NCI-H1105 treated with DMSO at 0.1 percent for 48 hours (cell line): ENCODE measurements at regions not wholly inside any gene's neighbourhood (a gene's known extent, or its start where the extent isn't known, plus 50 kb on each side); places are given as distances from the start of the nearest gene placed in this dataset.

ENCODE experiments used
- DNase-seq: peaks from one replicate; lab custom pipeline; 2025; lab: John Stamatoyannopoulos, UW

DNA sequence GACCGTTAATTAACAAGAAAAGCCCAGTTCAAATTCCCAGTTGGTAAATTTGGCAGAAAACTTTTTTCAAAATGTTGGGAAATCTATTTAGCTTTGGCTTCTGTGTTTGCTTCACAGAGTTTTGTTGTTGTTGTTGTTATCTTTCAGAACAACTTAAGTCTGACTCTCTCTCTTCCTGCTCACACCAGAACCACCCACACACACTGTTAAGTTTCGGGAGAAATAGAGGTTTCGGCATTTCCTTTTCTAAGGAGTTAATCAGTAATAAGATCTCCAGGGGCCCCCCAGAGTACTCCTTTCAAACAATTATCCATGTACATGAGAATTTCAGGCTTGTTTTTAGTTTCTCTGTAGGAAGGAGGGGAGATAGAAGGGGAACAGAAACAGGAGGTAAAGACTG, 106.2 kb upstream of the PTCHD1 start:
- DNase-seq = no peak

- no peak for DNase-seq
These were observed 105.7 kb upstream of the PTCHD1 start for GRCh38 chrX:23228950-23229448.

DNA sequence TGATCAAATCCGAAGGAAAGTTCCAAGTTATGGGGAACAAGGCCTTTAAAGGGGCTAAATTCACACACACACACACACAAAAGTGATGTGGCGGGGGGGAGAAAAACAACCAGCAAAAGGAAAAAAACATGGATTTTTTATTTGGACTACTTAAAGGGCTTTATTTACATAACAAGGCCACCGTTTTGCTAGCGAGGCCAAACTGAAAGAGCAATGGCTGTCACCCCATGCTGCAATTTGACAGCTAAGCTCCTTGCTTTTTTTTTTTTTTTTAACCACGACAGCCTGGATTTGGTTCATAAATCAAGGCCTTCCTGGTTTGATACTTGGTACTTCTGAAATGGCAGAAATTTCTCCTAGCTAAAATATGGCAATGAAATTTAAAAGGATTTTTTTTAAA, 99.6 kb upstream of the PTCHD1 start:
- no peak for DNase-seq

GRCh38 chrX:23246001-23246400, 88.6 kb upstream of the PTCHD1 start:
- no peak for DNase-seq

GRCh38 chrX:23248187-23248586, 86.5 kb upstream of the PTCHD1 start:
- no peak for DNase-seq

DNA sequence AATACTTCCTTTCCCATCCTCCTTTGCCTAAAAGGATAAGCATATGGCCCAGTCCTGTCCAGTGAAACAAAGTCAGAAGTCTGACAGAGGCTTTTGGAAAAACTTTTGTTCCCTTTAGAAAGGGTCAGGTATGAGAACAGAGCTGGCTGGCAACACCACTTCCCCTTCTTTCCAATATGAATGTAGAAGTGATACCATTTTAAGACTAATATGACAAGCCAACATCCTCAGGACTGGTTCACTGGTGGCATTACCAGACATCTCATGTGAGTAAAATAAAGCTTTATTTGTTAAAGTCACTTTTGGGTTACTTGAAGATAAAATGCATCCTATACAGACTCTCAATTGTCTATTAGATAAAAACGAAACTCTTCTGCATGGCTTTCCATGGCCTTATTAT, 83.6 kb upstream of the PTCHD1 start:
- no peak for DNase-seq

- no peak for DNase-seq
These were observed 70.8 kb upstream of the PTCHD1 start for GRCh38 chrX:23263892-23264291.

DNA sequence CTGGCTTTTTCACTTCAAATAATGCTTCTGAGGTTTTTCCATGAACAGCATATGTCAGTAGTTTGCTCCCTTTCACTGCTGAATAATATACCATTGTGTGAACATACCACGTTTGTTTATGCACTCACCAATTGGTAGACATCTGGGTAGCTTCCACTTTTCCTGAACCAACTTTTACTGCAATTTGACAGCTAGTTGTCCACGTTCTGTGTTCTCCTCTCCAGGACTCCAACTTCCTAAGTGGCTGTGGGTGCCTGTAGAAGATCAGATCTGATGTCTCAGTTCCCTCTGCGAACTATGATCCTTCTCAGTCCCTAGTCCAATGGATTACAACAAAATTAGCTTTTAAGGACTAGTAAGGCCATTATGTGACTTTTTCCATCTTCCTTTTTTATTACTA, 64.7 kb upstream of the PTCHD1 start:
- no peak for DNase-seq

DNA sequence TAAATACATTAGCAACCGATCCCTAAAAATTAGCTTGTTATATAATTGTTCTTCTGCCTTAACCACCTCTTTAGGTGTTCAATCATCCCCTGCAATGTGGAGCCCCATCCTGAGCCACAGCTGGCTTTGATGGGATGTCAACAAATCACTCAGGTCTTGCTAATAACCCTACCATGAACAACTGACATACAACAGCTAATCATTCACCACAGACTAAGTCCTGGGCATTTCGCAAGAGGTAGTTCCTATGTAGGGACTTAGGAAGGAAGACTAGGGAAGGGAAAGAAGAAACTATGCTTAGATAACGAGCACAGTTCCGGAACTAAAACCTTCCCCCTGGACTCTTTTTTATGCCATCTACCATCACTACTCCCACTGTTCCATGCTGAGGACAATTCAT, 63.6 kb upstream of the PTCHD1 start:
- DNase-seq = no peak

DNA sequence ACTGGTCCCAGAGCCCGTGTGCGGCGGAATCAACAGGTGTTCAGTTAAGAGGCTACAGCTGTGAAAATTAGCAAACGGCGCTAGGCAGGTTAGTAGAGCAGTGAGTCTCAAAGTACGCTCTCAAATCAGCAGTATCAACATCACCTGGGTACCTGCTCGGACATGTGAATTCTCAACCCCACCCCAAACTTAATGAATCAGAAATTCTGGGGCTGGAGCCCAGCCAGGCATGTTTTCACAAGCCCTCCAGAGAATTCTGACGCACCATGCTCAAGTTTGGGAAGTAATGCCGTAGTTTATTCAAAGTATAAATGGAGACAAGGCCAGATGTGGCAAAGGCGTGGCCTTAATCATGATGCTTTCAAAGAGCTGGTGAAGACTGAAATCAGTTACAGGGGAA, 58.2 kb upstream of the PTCHD1 start:
- DNase-seq = peak; percentile 85
